Esophagus muscularis mucosa (tissue), 4 donors: ENCODE measurements at regions not wholly inside any gene's neighbourhood (a gene's known extent, or its start where the extent isn't known, plus 50 kb on each side); places are given as distances from the start of the nearest gene placed in this dataset.

ENCODE experiments used
- DNase-seq: peaks from one replicate; pipeline ENCODE4 v3.0.0-alpha.2; 2017; ENCODE audit errors: extremely low spot score
- H3K27ac ChIP-seq, 4 donors: fragments of 200-600 bp; sonication (generic); replicated peaks in 1 of 4; 1 replicate in 3 of 4; 2 replicates in 1 of 4; pipeline ENCODE4 v1.5.1; 2016 to 2019; ENCODE audit warnings: mild to moderate bottlenecking in 1 of 4
- H3K27me3 ChIP-seq, 4 donors: fragments of 200-600 bp; sonication (generic); one replicate each; pipeline versions ENCODE4 v1.5.1 to v1.6.0; 2016 to 2019
- H3K36me3 ChIP-seq, 4 donors: fragments of 200-600 bp; sonication (generic); one replicate each; pipeline ENCODE4 v1.5.1; 2016 to 2019
- H3K4me1 ChIP-seq, 4 donors: fragments of 200-600 bp; sonication (generic); one replicate each; pipeline ENCODE4 v1.5.1; 2016 to 2019
- H3K4me3 ChIP-seq, 4 donors: fragments of 200-600 bp; sonication (generic); 1 replicate in 2 of 4; 2 replicates in 2 of 4; pipeline ENCODE4 v1.5.1; 2016 to 2019; ENCODE audit warnings: mild to moderate bottlenecking in 4 of 4, moderate library complexity in 1 of 4
- H3K9me3 ChIP-seq, 4 donors: fragments of 200-600 bp; sonication (generic); 1 replicate in 3 of 4; 2 replicates in 1 of 4; pipeline ENCODE4 v1.5.1; 2016 to 2019
- EP300 ChIP-seq: sonication (generic); formaldehyde crosslinking; IDR thresholded peaks from one replicate; pipeline ENCODE4 v1.6.1; 2017; ENCODE audit warnings: antibody characterized with exemption
- POLR2A ChIP-seq: fragments of 450-650 bp; IDR thresholded peaks from one replicate; pipeline ENCODE4 v1.6.1; 2017; ENCODE audit warnings: antibody characterized with exemption, moderate library complexity, mild to moderate bottlenecking, low read depth
- POLR2AphosphoS5 ChIP-seq, 2 donors: sonication (generic); formaldehyde crosslinking; IDR thresholded peaks; one replicate each; pipeline ENCODE4 v1.6.1; 2017; ENCODE audit warnings: antibody characterized with exemption in 2 of 2
- WGBS: methylation state at CpG from one replicate; pipeline ENCODE4 v1.1.5; 2018; 5-methylcytosine and 5-hydroxymethylcytosine counted together
- intact Hi-C: fragments of 100-400 bp; cut with DNase I; formaldehyde crosslinking; loops from one replicate; pipeline ENCODE4 v1.15.1; 2023
- TF ChIP-seq, protein P1 (sequence below), 3 experiments: fragments of 200-600 bp in 2 of 3; fragments of 450-650 bp in 1 of 3; sonication (generic) in 2 of 3; IDR thresholded peaks; one replicate each; pipeline ENCODE4 v1.5.1; 2017 to 2019; ENCODE audit warnings: antibody characterized with exemption in 3 of 3, mild to moderate bottlenecking in 2 of 3, moderate library complexity in 1 of 3

GRCh38 chr7:41842956-41843355, 140.1 kb upstream of the INHBA start:
- H3K9me3 ChIP-seq = peaks cover 0 to 5% (median 0%) of the 10 kb centered on the region in 4 donors
- TF ChIP-seq POLR2A = no peak
- TF ChIP-seq, protein P1, sequence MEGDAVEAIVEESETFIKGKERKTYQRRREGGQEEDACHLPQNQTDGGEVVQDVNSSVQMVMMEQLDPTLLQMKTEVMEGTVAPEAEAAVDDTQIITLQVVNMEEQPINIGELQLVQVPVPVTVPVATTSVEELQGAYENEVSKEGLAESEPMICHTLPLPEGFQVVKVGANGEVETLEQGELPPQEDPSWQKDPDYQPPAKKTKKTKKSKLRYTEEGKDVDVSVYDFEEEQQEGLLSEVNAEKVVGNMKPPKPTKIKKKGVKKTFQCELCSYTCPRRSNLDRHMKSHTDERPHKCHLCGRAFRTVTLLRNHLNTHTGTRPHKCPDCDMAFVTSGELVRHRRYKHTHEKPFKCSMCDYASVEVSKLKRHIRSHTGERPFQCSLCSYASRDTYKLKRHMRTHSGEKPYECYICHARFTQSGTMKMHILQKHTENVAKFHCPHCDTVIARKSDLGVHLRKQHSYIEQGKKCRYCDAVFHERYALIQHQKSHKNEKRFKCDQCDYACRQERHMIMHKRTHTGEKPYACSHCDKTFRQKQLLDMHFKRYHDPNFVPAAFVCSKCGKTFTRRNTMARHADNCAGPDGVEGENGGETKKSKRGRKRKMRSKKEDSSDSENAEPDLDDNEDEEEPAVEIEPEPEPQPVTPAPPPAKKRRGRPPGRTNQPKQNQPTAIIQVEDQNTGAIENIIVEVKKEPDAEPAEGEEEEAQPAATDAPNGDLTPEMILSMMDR (IDR thresholded peaks at IDR 0.05) = no peak
- no peak for TF ChIP-seq POLR2AphosphoS5 (IDR thresholded peaks at IDR 0.05)
- TF ChIP-seq EP300 = no peak
- WGBS = 92% methylated on average over 4 of the region's 4 CpGs
- no peaks in the 10 kb centered on the region for H3K27me3 ChIP-seq
- DNase-seq = no peak
- H3K36me3 ChIP-seq = no peaks in the 10 kb centered on the region
- no peak overlapping the region for H3K4me3 ChIP-seq
- no peak overlapping the region for H3K27ac ChIP-seq
- H3K4me1 ChIP-seq = no peaks in the 10 kb centered on the region
- intact Hi-C loops = no loop called here

GRCh38 chr7:41837916-41838315, 135.0 kb upstream of the INHBA start:
- H3K9me3 ChIP-seq = peaks cover 0 to 5% (median 0%) of the 10 kb centered on the region in 4 donors
- no peaks in the 10 kb centered on the region for H3K36me3 ChIP-seq
- H3K4me3 ChIP-seq = no peak overlapping the region
- no peak overlapping the region for H3K27ac ChIP-seq
- no peaks in the 10 kb centered on the region for H3K27me3 ChIP-seq
- DNase-seq = no peak
- TF ChIP-seq EP300 (no peak), POLR2AphosphoS5 (IDR thresholded peaks at IDR 0.05) (no peak), POLR2A (no peak)
- TF ChIP-seq, protein P1 (IDR thresholded peaks at IDR 0.05) = no peak
- 77% methylated on average over 1 of the region's 1 CpG for WGBS
- intact Hi-C loops = no loop called here
- H3K4me1 ChIP-seq = peaks cover 7 to 20% (median 19%) of the 10 kb centered on the region in 4 donors

GRCh38 chr7:41835976-41836530, 133.2 kb upstream of the INHBA start:
- Histone ChIP-seq H3K4me3 (no peak overlapping the region), H3K27ac (peak overlapping the region; percentile 71 to 81 (median 78)), H3K36me3 (no peaks in the 10 kb centered on the region), H3K4me1 (peaks cover 7 to 20% (median 19%) of the 10 kb centered on the region in 4 donors), H3K9me3 (no peaks in the 10 kb centered on the region), H3K27me3 (no peaks in the 10 kb centered on the region)
- 43% methylated on average over 4 of the region's 4 CpGs for WGBS
- TF ChIP-seq POLR2AphosphoS5 (IDR thresholded peaks at IDR 0.05) = no peak
- TF ChIP-seq POLR2A = no peak
- TF ChIP-seq, protein P1 (IDR thresholded peaks at IDR 0.05) = no peak
- TF ChIP-seq EP300 = no peak
- no peak for DNase-seq
- intact Hi-C loops = no loop called here

DNA sequence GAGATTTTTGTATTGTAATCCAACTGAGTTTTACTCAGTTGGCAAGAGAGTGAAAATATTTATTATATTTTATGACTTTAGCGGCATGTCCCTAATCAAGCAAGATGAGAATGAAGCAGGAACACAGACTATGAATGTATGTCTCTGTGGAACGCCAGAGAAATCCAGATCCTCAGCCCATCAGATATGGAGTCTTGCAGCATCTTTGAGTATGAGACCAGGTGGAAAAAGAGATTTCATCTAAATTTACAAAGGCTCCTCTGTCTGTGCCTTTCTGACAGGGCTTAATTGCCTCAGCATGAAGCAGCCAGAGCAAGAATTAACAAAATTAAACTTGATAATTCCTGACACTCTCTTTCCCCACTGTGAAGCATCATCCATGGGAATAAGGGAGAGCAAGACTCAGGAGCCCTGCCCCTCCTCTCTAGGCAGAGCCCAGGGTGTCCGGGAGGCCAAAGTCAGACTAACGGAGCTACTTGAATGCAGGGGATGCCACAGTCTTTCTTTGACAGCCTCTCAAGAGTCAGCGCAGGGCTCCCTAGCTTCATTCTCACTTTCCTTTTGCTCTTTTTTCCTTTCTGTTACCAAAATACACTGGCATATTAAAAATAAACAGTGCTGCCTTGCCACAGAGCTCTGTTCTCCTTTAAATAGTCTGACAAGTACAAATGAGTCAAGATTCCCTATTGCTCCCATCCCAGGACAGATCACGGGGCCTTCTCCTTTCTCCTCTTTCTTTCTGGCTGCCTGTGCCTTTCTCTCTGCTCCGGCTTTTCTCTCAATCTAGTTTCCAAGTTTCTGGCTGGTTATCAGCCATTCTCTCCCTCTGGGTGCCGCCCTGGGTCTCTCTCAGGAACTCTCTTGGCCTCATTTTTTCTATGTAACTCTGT, 132.2 kb upstream of the INHBA start:
- peak overlapping the region; percentile 9 to 26 (median 16) for H3K4me3 ChIP-seq
- TF ChIP-seq EP300 (no peak), POLR2A (no peak), POLR2AphosphoS5 (IDR thresholded peaks at IDR 0.05) (peak; percentile 39 to 54)
- TF ChIP-seq, protein P1 (IDR thresholded peaks at IDR 0.05) = no peak
- intact Hi-C loops = no loop called here
- H3K4me1 ChIP-seq = peaks cover 7 to 20% (median 19%) of the 10 kb centered on the region in 4 donors
- no peaks in the 10 kb centered on the region for H3K9me3 ChIP-seq
- WGBS = 41% methylated on average over 8 of the region's 8 CpGs
- no peak for DNase-seq
- no peaks in the 10 kb centered on the region for H3K36me3 ChIP-seq
- no peaks in the 10 kb centered on the region for H3K27me3 ChIP-seq
- peak overlapping the region; percentile 71 to 81 (median 78) for H3K27ac ChIP-seq
